ENCODE measurements at regions not wholly inside any gene's neighbourhood (a gene's known extent, or its start where the extent isn't known, plus 50 kb on each side); places are given as distances from the start of the nearest gene placed in this dataset.

GRCh38 chr12:47507221-47507620 lies 198.6 kb downstream of the RPAP3 start:
- no peaks in the 10 kb centered on the region for H3K27me3 ChIP-seq
- H3K4me3 ChIP-seq = no peak overlapping the region
- no peaks in the 10 kb centered on the region for H3K4me1 ChIP-seq
- intact Hi-C loops (cut with DNase I) = no loop called here
- DNase-seq = no peak
- no peak overlapping the region for H3K9ac ChIP-seq (ENCODE audit: low read depth in 2 of 2, low read length in 2 of 2)
- TF ChIP-seq CTCF (IDR thresholded peaks at IDR 0.05) = no peak
- H3K36me3 ChIP-seq = no peaks in the 10 kb centered on the region
- H3K9me3 ChIP-seq = no peaks in the 10 kb centered on the region
- H3K27ac ChIP-seq = no peak overlapping the region

GRCh38 chr12:47504775-47505446 lies 200.9 kb downstream of the RPAP3 start:
- intact Hi-C loops (cut with DNase I) = no loop called here
- Histone ChIP-seq H3K9me3 (no peaks in the 10 kb centered on the region), H3K9ac (ENCODE audit: low read depth in 2 of 2, low read length in 2 of 2) (no peak overlapping the region), H3K27me3 (no peaks in the 10 kb centered on the region), H3K4me1 (no peaks in the 10 kb centered on the region), H3K27ac (no peak overlapping the region), H3K36me3 (no peaks in the 10 kb centered on the region), H3K4me3 (no peak overlapping the region)
- no peak for DNase-seq
- no peak for TF ChIP-seq CTCF (IDR thresholded peaks at IDR 0.05)

- H3K27ac ChIP-seq = no peak overlapping the region
- H3K27me3 ChIP-seq = no peaks in the 10 kb centered on the region
- no peaks in the 10 kb centered on the region for H3K9me3 ChIP-seq
- no peak for DNase-seq
- intact Hi-C loops (cut with DNase I) = no loop called here
- no peaks in the 10 kb centered on the region for H3K36me3 ChIP-seq
- H3K9ac ChIP-seq (ENCODE audit: low read depth in 2 of 2, low read length in 2 of 2) = no peak overlapping the region
- no peak for TF ChIP-seq CTCF (IDR thresholded peaks at IDR 0.05)
- H3K4me3 ChIP-seq = no peak overlapping the region
- H3K4me1 ChIP-seq = no peaks in the 10 kb centered on the region
Measured at GRCh38 chr12:47493801-47494200, 212.0 kb downstream of the RPAP3 start.

- Histone ChIP-seq H3K4me1 (no peaks in the 10 kb centered on the region), H3K27ac (no peak overlapping the region), H3K27me3 (no peaks in the 10 kb centered on the region), H3K36me3 (no peaks in the 10 kb centered on the region), H3K9me3 (no peaks in the 10 kb centered on the region), H3K4me3 (no peak overlapping the region), H3K9ac (ENCODE audit: low read depth in 2 of 2, low read length in 2 of 2) (no peak overlapping the region)
- no peak for DNase-seq
- intact Hi-C loops (cut with DNase I) = no loop called here
- TF ChIP-seq CTCF (IDR thresholded peaks at IDR 0.05) = no peak
Measured at GRCh38 chr12:47491516-47492305, 214.1 kb downstream of the RPAP3 start.

GRCh38 chr12:47488888-47489287 lies 216.9 kb downstream of the RPAP3 start:
- no peaks in the 10 kb centered on the region for H3K4me1 ChIP-seq
- no peak for DNase-seq
- no peaks in the 10 kb centered on the region for H3K9me3 ChIP-seq
- no peak overlapping the region for H3K9ac ChIP-seq (ENCODE audit: low read depth in 2 of 2, low read length in 2 of 2)
- H3K27me3 ChIP-seq = no peaks in the 10 kb centered on the region
- no peaks in the 10 kb centered on the region for H3K36me3 ChIP-seq
- intact Hi-C loops (cut with DNase I) = no loop called here
- no peak for TF ChIP-seq CTCF (IDR thresholded peaks at IDR 0.05)
- H3K4me3 ChIP-seq = no peak overlapping the region
- no peak overlapping the region for H3K27ac ChIP-seq

All from colonic mucosa (tissue), 4 donors.